Liver (tissue), 8 donors: ENCODE measurements at regions not wholly inside any gene's neighbourhood (a gene's known extent, or its start where the extent isn't known, plus 50 kb on each side); places are given as distances from the start of the nearest gene placed in this dataset.

Experiments used
- DNase-seq: peaks from one replicate; pipeline ENCODE4 v3.0.0-alpha.2; 2017; ENCODE audit warnings: low spot score
- H3K27ac ChIP-seq, 2 donors: one replicate each; pipeline ENCODE4 v1.7.0; 2013; ENCODE audit warnings: inconsistent platforms in 2 of 2, low read length in 2 of 2, control low read depth in 1 of 2, low read depth in 1 of 2, mild to moderate bottlenecking in 1 of 2
- H3K27me3 ChIP-seq, 4 donors: one replicate each; pipeline versions ENCODE4 v1.6.1 to v1.7.0; 2013; ENCODE audit warnings: low read length in 3 of 4, inconsistent platforms in 1 of 4, mild to moderate bottlenecking in 1 of 4, moderate library complexity in 1 of 4; ENCODE audit not compliant: control insufficient read depth in 4 of 4, insufficient read depth in 4 of 4
- H3K36me3 ChIP-seq, 4 donors: one replicate each; pipeline versions ENCODE4 v1.6.1 to v1.7.0; 2013; ENCODE audit warnings: low read length in 3 of 4, mild to moderate bottlenecking in 3 of 4, low read depth in 1 of 4, moderate library complexity in 1 of 4; ENCODE audit not compliant: control insufficient read depth in 4 of 4, insufficient read depth in 3 of 4
- H3K4me1 ChIP-seq, 4 donors: one replicate each; pipeline versions ENCODE4 v1.6.1 to v1.7.0; 2013; ENCODE audit warnings: low read length in 3 of 4, mild to moderate bottlenecking in 3 of 4, moderate library complexity in 1 of 4; ENCODE audit not compliant: control insufficient read depth in 4 of 4, insufficient read depth in 4 of 4
- H3K4me3 ChIP-seq, 3 donors: one replicate each; pipeline versions ENCODE4 v1.6.1 to v1.7.0; 2013; ENCODE audit warnings: low read length in 3 of 3, control low read depth in 1 of 3, low read depth in 1 of 3, mild to moderate bottlenecking in 1 of 3
- H3K9ac ChIP-seq, 2 donors: one replicate each; pipeline ENCODE4 v1.7.0; 2013; ENCODE audit warnings: low read length in 2 of 2, mild to moderate bottlenecking in 2 of 2, moderate library complexity in 2 of 2, control low read depth in 1 of 2, low read depth in 1 of 2
- H3K9me3 ChIP-seq, 4 donors: one replicate each; pipeline versions ENCODE4 v1.6.1 to v1.7.0; 2013; ENCODE audit warnings: low read length in 3 of 4; ENCODE audit not compliant: control insufficient read depth in 4 of 4
- CTCF ChIP-seq: fragments of 150-350 bp; IDR thresholded peaks from 2 replicates; pipeline ENCODE4 v1.5.1; 2017; ENCODE audit warnings: improper control_type of control experiment, low read depth, low read length; ENCODE audit not compliant: missing input control
- EGR1 ChIP-seq, 2 donors: IDR thresholded peaks; 2 replicates each; pipeline ENCODE4 v1.6.1; 2016 to 2018; ENCODE audit warnings: antibody characterized with exemption in 2 of 2, low read depth in 2 of 2
- FOXA1 ChIP-seq: IDR thresholded peaks from 2 replicates; pipeline ENCODE4 v1.6.1; 2016; ENCODE audit warnings: antibody characterized with exemption
- FOXA2 ChIP-seq: IDR thresholded peaks from 2 replicates; pipeline ENCODE4 v1.6.1; 2016; ENCODE audit warnings: antibody characterized with exemption
- GABPA ChIP-seq, 2 donors: IDR thresholded peaks in 1 of 2; conservative IDR thresholded peaks in 1 of 2; 2 replicates each; pipeline ENCODE4 v1.6.1; 2016; ENCODE audit warnings: antibody characterized with exemption in 2 of 2, mild to moderate bottlenecking in 1 of 2, moderate library complexity in 1 of 2
- HNF4A ChIP-seq, 2 donors: conservative IDR thresholded peaks; 2 replicates each; pipeline ENCODE4 v1.6.1; 2016; ENCODE audit warnings: antibody characterized with exemption in 2 of 2, mild to moderate bottlenecking in 2 of 2
- HNF4G ChIP-seq: IDR thresholded peaks from 2 replicates; pipeline ENCODE4 v1.6.1; 2016; ENCODE audit warnings: antibody characterized with exemption
- JUND ChIP-seq, 2 donors: IDR thresholded peaks; 2 replicates each; pipeline ENCODE4 v1.6.1; 2016; ENCODE audit warnings: antibody characterized with exemption in 2 of 2
- MAX ChIP-seq: IDR thresholded peaks from 2 replicates; pipeline ENCODE4 v1.6.1; 2016; ENCODE audit warnings: antibody characterized with exemption
- NR2F2 ChIP-seq: IDR thresholded peaks from 2 replicates; pipeline ENCODE4 v1.6.1; 2016; ENCODE audit warnings: antibody characterized with exemption
- RAD21 ChIP-seq, 2 donors: IDR thresholded peaks; 2 replicates each; pipeline ENCODE4 v1.6.1; 2016; ENCODE audit warnings: antibody characterized with exemption in 2 of 2, mild to moderate bottlenecking in 2 of 2
- REST ChIP-seq: IDR thresholded peaks from 2 replicates; pipeline ENCODE4 v1.6.1; 2016; ENCODE audit warnings: antibody characterized with exemption, mild to moderate bottlenecking
- RXRA ChIP-seq, 2 donors: IDR thresholded peaks; 2 replicates each; pipeline ENCODE4 v1.6.1; 2017 to 2018; ENCODE audit warnings: antibody characterized with exemption in 2 of 2, mild to moderate bottlenecking in 1 of 2
- SP1 ChIP-seq: IDR thresholded peaks from 2 replicates; pipeline ENCODE4 v1.6.1; 2018; ENCODE audit warnings: antibody characterized with exemption, mild to moderate bottlenecking
- TAF1 ChIP-seq: conservative IDR thresholded peaks from 2 replicates; pipeline ENCODE4 v1.6.1; 2016; ENCODE audit warnings: antibody characterized with exemption, mild to moderate bottlenecking
- YY1 ChIP-seq: IDR thresholded peaks from 2 replicates; pipeline ENCODE4 v1.6.1; 2016; ENCODE audit warnings: antibody characterized with exemption, mild to moderate bottlenecking
- ZBTB33 ChIP-seq: IDR thresholded peaks from 2 replicates; pipeline ENCODE4 v1.6.1; 2016; ENCODE audit warnings: antibody characterized with exemption
- WGBS: extraction: QIAGEN DNeasy Blood & Tissue Kit; methylation state at CpG from one replicate; pipeline ENCODE4 v1.1.7; 2013; 5-methylcytosine and 5-hydroxymethylcytosine counted together
- donor health status: healthy.
- donor health status: healthy.
- donor health status: healthy.
- donor health status: healthy.
- donor health status: healthy.

GRCh38 chr17:12342609-12343435 is 322.1 kb downstream of the MAP2K4 start:
- WGBS = 56% methylated on average over 7 of the region's 7 CpGs
- DNase-seq = no peak
- H3K4me3 ChIP-seq = no peak overlapping the region
- no peaks in the 10 kb centered on the region for H3K9me3 ChIP-seq
- no peaks in the 10 kb centered on the region for H3K27me3 ChIP-seq
- TF ChIP-seq NR2F2 (no peak), RAD21 (IDR thresholded peaks at IDR 0.05) (no peak), HNF4A (conservative IDR thresholded peaks at IDR 0.05) (no peak), HNF4G (no peak), FOXA2 (no peak), JUND (IDR thresholded peaks at IDR 0.05) (no peak), MAX (no peak), CTCF (no peak), EGR1 (IDR thresholded peaks at IDR 0.05; ENCODE audit: low read depth in 2 of 2) (no peak), GABPA (IDR thresholded peaks at IDR 0.05 in 1 of 2, conservative IDR thresholded peaks at IDR 0.05 in 1 of 2) (no peak), TAF1 (no peak), REST (no peak), FOXA1 (no peak), YY1 (no peak), RXRA (IDR thresholded peaks at IDR 0.05) (no peak), ZBTB33 (no peak)
- no peaks in the 10 kb centered on the region for H3K36me3 ChIP-seq
- no peak overlapping the region for H3K27ac ChIP-seq
- no peak overlapping the region for H3K9ac ChIP-seq
- H3K4me1 ChIP-seq = no peaks in the 10 kb centered on the region

- DNase-seq = no peak
- Histone ChIP-seq H3K36me3 (no peaks in the 10 kb centered on the region), H3K4me1 (no peaks in the 10 kb centered on the region), H3K4me3 (no peak overlapping the region), H3K27ac (no peak overlapping the region), H3K9me3 (no peaks in the 10 kb centered on the region), H3K9ac (no peak overlapping the region), H3K27me3 (no peaks in the 10 kb centered on the region)
- TF ChIP-seq SP1 (no peak), FOXA2 (no peak), HNF4G (no peak), NR2F2 (no peak), FOXA1 (no peak), TAF1 (no peak), MAX (no peak)
- 33% methylated on average over 2 of the region's 2 CpGs for WGBS
Measured at GRCh38 chr17:12348476-12348875, 317.2 kb upstream of the MYOCD start.
